HepG2 (cell line): ENCODE measurements at regions not wholly inside any gene's neighbourhood (a gene's known extent, or its start where the extent isn't known, plus 50 kb on each side); places are given as distances from the start of the nearest gene placed in this dataset.
A peak's percentile ranks its signal among the peaks of the same experiment; 100 is the strongest.

Experiments used
- ARID3A ChIP-seq: IDR thresholded peaks from 2 replicates; pipeline ENCODE4 v1.6.1; 2012; ENCODE audit warnings: low read depth, low read length, improper control_type of control experiment
- ATF1 ChIP-seq: IDR thresholded peaks from 2 replicates; pipeline ENCODE4 v1.6.1; 2016; ENCODE audit warnings: mild to moderate bottlenecking, control low read depth
- DNMT1 ChIP-seq: sonication (generic); formaldehyde crosslinking; IDR thresholded peaks from 2 replicates; pipeline ENCODE4 v1.5.1; 2020; ENCODE audit warnings: mild to moderate bottlenecking, missing genetic modification reagents
- ESRRA ChIP-seq: sonication (generic); formaldehyde crosslinking; IDR thresholded peaks from 2 replicates; pipeline ENCODE4 v1.5.1; 2020; ENCODE audit warnings: mild to moderate bottlenecking, low read depth, missing genetic modification reagents
- FOSL2 ChIP-seq: sonication (generic); formaldehyde crosslinking; IDR thresholded peaks from 2 replicates; pipeline ENCODE4 v1.4.0; 2020; ENCODE audit warnings: missing genetic modification reagents
- FOXA1 ChIP-seq, 2 experiments: fragments of 450-650 bp in 1 of 2; sonication (generic) in 1 of 2; formaldehyde crosslinking in 1 of 2; IDR thresholded peaks; 2 replicates each; pipeline versions ENCODE4 v1.4.0 to v1.6.1; 2016 to 2020; ENCODE audit warnings: missing genetic modification reagents in 1 of 2
- JDP2 ChIP-seq: sonication (generic); formaldehyde crosslinking; IDR thresholded peaks from 2 replicates; pipeline ENCODE4 v1.8.1; 2022; ENCODE audit warnings: missing genetic modification reagents, borderline replicate concordance
- KAT2B ChIP-seq: fragments of 150-350 bp; IDR thresholded peaks from 2 replicates; pipeline ENCODE4 v1.6.1; 2014; ENCODE audit warnings: low read depth, low read length, borderline replicate concordance
- KLF12 ChIP-seq: sonication (generic); formaldehyde crosslinking; IDR thresholded peaks from 2 replicates; pipeline ENCODE4 v1.4.0; 2020; ENCODE audit warnings: missing genetic modification reagents, borderline replicate concordance
- KLF9 ChIP-seq: IDR thresholded peaks from 2 replicates; pipeline ENCODE4 v1.6.1; 2016; ENCODE audit warnings: low read depth
- MTF1 ChIP-seq: sonication (generic); formaldehyde crosslinking; IDR thresholded peaks from 2 replicates; pipeline ENCODE4 v1.5.0; 2020; ENCODE audit warnings: missing genetic modification reagents
- NCOA2 ChIP-seq: sonication (generic); formaldehyde crosslinking; IDR thresholded peaks from 2 replicates; pipeline ENCODE4 v1.8.0; 2022; ENCODE audit warnings: inconsistent platforms
- NKX3-1 ChIP-seq: sonication (generic); formaldehyde crosslinking; IDR thresholded peaks from 2 replicates; pipeline ENCODE4 v1.5.0; 2020; ENCODE audit warnings: missing genetic modification reagents
- NPAS2 ChIP-seq: sonication (generic); formaldehyde crosslinking; IDR thresholded peaks from 2 replicates; pipeline ENCODE4 v1.8.0; 2022; ENCODE audit warnings: mild to moderate bottlenecking, missing genetic modification reagents, borderline replicate concordance
- NR2F6 ChIP-seq, 2 experiments: IDR thresholded peaks; 2 replicates each; pipeline ENCODE4 v1.6.1; 2016; ENCODE audit warnings: antibody characterized with exemption in 1 of 2, mild to moderate bottlenecking in 1 of 2
- POLR2AphosphoS5 ChIP-seq: IDR thresholded peaks from 2 replicates; pipeline ENCODE4 v1.6.1; 2012; ENCODE audit warnings: low read depth, low read length
- SP140L ChIP-seq: sonication (generic); formaldehyde crosslinking; IDR thresholded peaks from 2 replicates; pipeline ENCODE4 v1.4.0; 2020; ENCODE audit warnings: missing genetic modification reagents, borderline replicate concordance
- STAG1 ChIP-seq: sonication (generic); formaldehyde crosslinking; IDR thresholded peaks from 2 replicates; pipeline ENCODE4 v1.4.0; 2020; ENCODE audit warnings: missing genetic modification reagents
- TEAD3 ChIP-seq: optimal IDR thresholded peaks from 2 replicates; pipeline ENCODE3; 2016; ENCODE audit warnings: borderline replicate concordance
- ZNF383 ChIP-seq: sonication (generic); formaldehyde crosslinking; IDR thresholded peaks from 2 replicates; pipeline ENCODE4 v1.4.0; 2020; ENCODE audit warnings: missing genetic modification reagents, mild to moderate bottlenecking, borderline replicate concordance
- ZNF629 ChIP-seq: sonication (generic); formaldehyde crosslinking; conservative IDR thresholded peaks from 2 replicates; pipeline ENCODE4 v1.5.0; 2020; ENCODE audit warnings: missing genetic modification reagents
- ZNF761 ChIP-seq: sonication (generic); formaldehyde crosslinking; conservative IDR thresholded peaks from 2 replicates; pipeline ENCODE4 v1.4.0; 2020; ENCODE audit warnings: mild to moderate bottlenecking, missing genetic modification reagents
- ZNF766 ChIP-seq: sonication (generic); formaldehyde crosslinking; IDR thresholded peaks from 2 replicates; pipeline ENCODE4 v1.5.0; 2020; ENCODE audit warnings: missing genetic modification reagents, borderline replicate concordance
- TF ChIP-seq, protein P1 (sequence below): sonication (generic); formaldehyde crosslinking; IDR thresholded peaks from 2 replicates; pipeline ENCODE4 v1.4.0; 2020; ENCODE audit warnings: missing genetic modification reagents
- TF ChIP-seq, protein P2 (sequence below): fragments of 450-650 bp; IDR thresholded peaks from 2 replicates; pipeline ENCODE4 v1.6.1; 2017
- TF ChIP-seq, protein P3 (sequence below): sonication (generic); formaldehyde crosslinking; IDR thresholded peaks from 2 replicates; pipeline ENCODE4 v1.5.1; 2020; ENCODE audit warnings: mild to moderate bottlenecking, missing genetic modification reagents, moderate library complexity

DNA sequence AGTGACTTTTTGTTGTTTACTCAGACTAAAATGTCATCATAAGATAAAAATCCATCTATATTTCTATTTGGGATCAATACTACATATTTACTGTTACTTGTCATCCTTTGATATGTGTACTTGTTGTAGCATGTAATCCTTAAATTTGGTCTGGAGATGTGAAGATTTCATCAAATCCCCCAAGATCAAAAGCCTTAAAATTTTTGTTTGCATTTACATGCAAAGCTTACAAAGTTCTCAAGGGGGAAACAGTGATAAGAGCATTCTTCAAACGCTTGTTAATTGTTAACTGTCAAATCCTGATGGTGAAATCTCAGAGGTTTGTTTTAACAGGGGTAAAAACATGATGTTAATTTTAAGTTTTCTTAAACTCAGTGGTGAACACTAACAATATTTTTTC lies 84.9 kb upstream of the SKAP2 start (continued):
- TF ChIP-seq, protein P1, sequence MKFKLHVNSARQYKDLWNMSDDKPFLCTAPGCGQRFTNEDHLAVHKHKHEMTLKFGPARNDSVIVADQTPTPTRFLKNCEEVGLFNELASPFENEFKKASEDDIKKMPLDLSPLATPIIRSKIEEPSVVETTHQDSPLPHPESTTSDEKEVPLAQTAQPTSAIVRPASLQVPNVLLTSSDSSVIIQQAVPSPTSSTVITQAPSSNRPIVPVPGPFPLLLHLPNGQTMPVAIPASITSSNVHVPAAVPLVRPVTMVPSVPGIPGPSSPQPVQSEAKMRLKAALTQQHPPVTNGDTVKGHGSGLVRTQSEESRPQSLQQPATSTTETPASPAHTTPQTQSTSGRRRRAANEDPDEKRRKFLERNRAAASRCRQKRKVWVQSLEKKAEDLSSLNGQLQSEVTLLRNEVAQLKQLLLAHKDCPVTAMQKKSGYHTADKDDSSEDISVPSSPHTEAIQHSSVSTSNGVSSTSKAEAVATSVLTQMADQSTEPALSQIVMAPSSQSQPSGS (CRISPR knock-in tag): peak; percentile 62; the same call in 1 of the 2 replicates
- TF ChIP-seq KLF9 (no peak), ZNF383 (CRISPR knock-in tag) (no peak), NR2F6 (IDR thresholded peaks at IDR 0.05) (peak; percentile 81), NR2F6 (CRISPR knock-in tag; IDR thresholded peaks at IDR 0.05) (no peak), KAT2B (peak; percentile 47; the same call in 1 of the 2 replicates), TEAD3 (no peak), ATF1 (CRISPR knock-in tag) (0 out of 2 replicates have a peak, but pooled peaks have one; percentile 33), NCOA2 (CRISPR knock-in tag) (peak; percentile 86), JDP2 (CRISPR knock-in tag) (no peak), NKX3-1 (CRISPR knock-in tag) (peak; percentile 89), DNMT1 (CRISPR knock-in tag) (no peak), SP140L (CRISPR knock-in tag) (no peak), ARID3A (peak; percentile 93), ESRRA (no peak), ZNF761 (CRISPR knock-in tag) (no peak), MTF1 (CRISPR knock-in tag) (no peak), ZNF766 (CRISPR knock-in tag) (no peak), KLF12 (CRISPR knock-in tag) (no peak), ZNF629 (CRISPR knock-in tag) (no peak), POLR2AphosphoS5 (no peak), FOXA1 (IDR thresholded peaks at IDR 0.05) (no peak), FOXA1 (CRISPR knock-in tag; IDR thresholded peaks at IDR 0.05) (peak; percentile 77), STAG1 (no peak), NPAS2 (CRISPR knock-in tag) (no peak), FOSL2 (CRISPR knock-in tag) (no peak)
- TF ChIP-seq, protein P2, sequence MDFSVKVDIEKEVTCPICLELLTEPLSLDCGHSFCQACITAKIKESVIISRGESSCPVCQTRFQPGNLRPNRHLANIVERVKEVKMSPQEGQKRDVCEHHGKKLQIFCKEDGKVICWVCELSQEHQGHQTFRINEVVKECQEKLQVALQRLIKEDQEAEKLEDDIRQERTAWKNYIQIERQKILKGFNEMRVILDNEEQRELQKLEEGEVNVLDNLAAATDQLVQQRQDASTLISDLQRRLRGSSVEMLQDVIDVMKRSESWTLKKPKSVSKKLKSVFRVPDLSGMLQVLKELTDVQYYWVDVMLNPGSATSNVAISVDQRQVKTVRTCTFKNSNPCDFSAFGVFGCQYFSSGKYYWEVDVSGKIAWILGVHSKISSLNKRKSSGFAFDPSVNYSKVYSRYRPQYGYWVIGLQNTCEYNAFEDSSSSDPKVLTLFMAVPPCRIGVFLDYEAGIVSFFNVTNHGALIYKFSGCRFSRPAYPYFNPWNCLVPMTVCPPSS: no peak
- TF ChIP-seq, protein P3, sequence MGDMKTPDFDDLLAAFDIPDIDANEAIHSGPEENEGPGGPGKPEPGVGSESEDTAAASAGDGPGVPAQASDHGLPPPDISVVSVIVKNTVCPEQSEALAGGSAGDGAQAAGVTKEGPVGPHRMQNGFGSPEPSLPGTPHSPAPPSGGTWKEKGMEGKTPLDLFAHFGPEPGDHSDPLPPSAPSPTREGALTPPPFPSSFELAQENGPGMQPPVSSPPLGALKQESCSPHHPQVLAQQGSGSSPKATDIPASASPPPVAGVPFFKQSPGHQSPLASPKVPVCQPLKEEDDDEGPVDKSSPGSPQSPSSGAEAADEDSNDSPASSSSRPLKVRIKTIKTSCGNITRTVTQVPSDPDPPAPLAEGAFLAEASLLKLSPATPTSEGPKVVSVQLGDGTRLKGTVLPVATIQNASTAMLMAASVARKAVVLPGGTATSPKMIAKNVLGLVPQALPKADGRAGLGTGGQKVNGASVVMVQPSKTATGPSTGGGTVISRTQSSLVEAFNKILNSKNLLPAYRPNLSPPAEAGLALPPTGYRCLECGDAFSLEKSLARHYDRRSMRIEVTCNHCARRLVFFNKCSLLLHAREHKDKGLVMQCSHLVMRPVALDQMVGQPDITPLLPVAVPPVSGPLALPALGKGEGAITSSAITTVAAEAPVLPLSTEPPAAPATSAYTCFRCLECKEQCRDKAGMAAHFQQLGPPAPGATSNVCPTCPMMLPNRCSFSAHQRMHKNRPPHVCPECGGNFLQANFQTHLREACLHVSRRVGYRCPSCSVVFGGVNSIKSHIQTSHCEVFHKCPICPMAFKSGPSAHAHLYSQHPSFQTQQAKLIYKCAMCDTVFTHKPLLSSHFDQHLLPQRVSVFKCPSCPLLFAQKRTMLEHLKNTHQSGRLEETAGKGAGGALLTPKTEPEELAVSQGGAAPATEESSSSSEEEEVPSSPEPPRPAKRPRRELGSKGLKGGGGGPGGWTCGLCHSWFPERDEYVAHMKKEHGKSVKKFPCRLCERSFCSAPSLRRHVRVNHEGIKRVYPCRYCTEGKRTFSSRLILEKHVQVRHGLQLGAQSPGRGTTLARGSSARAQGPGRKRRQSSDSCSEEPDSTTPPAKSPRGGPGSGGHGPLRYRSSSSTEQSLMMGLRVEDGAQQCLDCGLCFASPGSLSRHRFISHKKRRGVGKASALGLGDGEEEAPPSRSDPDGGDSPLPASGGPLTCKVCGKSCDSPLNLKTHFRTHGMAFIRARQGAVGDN (CRISPR knock-in tag): no peak
